ENCODE measurements at regions not wholly inside any gene's neighbourhood (a gene's known extent, or its start where the extent isn't known, plus 50 kb on each side); places are given as distances from the start of the nearest gene placed in this dataset.

DNA sequence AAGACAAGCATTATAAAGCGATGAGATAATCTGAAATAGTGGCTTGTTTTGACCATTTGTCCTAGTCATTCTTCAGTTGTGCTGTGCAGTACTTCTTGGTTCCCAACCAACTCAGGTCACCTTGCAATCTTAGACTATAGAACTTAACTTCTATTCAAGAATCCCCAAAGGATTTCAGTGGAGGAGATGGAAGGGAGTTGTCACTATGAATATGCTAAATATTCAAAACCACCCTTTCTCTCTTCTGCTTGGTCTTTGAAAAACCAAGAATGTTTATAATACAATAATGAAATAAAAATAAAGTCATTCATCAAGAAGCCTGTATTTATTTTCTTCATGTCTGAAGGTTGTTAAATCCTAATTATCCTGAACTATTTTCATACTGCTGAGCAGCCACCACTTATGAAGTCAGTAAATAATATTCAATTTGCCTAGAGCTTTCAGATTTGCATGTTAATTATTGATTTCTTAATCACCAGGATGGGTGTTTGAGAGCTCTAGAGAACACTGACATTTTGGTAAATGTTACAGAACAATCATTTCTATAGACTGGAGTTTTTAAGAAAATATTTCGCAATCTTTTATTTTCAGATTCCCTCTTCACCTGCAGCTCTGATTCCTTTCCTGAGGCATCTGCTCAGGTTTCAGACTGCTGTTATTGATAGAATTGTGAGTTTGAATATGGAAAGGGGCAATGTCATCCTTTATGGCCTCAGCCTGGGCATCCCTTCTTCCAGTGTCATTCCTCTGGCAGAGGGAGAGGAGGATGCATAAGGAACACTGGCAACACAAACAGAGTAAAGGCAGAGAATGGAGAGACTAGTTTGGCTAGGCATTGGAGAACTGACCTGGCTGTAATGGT lies 91.5 kb upstream of the USP47 start:
- Histone ChIP-seq H3K27ac (no peak overlapping the region), H3K4me3 (no peak overlapping the region), H3K27me3 (replicated peaks; ENCODE audit: insufficient read depth) (no peaks in the 10 kb centered on the region), H3K36me3 (no peaks in the 10 kb centered on the region), H3K4me1 (replicated peaks) (no peaks in the 10 kb centered on the region), H3K9me3 (no peaks in the 10 kb centered on the region)
- WGBS, result 91% methylated on average over 2 of the region's 2 CpGs
- intact Hi-C loops (cut with DNase I), result no loop called here
- DNase-seq (ENCODE audit: low spot score), result no peak
- TF ChIP-seq POLR2A (IDR thresholded peaks at IDR 0.05), result no peak
- TF ChIP-seq, protein P1, sequence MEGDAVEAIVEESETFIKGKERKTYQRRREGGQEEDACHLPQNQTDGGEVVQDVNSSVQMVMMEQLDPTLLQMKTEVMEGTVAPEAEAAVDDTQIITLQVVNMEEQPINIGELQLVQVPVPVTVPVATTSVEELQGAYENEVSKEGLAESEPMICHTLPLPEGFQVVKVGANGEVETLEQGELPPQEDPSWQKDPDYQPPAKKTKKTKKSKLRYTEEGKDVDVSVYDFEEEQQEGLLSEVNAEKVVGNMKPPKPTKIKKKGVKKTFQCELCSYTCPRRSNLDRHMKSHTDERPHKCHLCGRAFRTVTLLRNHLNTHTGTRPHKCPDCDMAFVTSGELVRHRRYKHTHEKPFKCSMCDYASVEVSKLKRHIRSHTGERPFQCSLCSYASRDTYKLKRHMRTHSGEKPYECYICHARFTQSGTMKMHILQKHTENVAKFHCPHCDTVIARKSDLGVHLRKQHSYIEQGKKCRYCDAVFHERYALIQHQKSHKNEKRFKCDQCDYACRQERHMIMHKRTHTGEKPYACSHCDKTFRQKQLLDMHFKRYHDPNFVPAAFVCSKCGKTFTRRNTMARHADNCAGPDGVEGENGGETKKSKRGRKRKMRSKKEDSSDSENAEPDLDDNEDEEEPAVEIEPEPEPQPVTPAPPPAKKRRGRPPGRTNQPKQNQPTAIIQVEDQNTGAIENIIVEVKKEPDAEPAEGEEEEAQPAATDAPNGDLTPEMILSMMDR (IDR thresholded peaks at IDR 0.05), result no peak
- TF ChIP-seq POLR2AphosphoS5 (IDR thresholded peaks at IDR 0.05), result no peak

DNA sequence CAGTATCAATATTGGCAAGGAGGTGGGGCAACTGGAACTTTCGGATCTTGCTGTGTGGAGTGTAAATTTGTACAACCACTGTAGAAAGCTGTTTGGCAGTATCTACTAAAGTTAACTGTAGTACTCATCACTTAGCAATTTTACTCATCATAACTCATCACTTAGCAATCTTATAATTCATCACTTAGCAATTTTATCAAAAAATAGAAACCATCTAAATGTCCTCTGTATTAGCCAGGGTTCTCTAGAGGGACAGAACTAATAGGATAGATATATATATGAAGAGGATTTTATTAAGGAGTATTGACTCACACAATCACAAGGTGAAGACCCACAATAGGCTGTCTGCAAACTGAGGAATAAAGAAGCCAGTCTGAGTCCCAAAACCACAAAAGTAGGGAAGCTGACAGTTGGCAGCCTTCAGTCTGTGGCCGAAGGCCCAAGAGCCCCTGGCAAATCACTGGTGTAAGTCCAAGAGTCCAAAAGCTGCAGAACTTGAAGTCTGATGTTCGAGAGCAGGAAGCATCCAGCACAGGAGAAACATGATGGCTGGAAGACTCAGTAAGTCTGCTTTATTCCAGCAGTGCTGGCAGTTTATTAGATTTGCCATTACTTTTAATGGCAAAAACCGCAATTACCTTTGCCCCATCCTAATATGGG lies 92.9 kb upstream of the USP47 start:
- no peaks in the 10 kb centered on the region for H3K9me3 ChIP-seq
- H3K4me3 ChIP-seq, result no peak overlapping the region
- intact Hi-C loops (cut with DNase I), result no loop called here
- 72% methylated on average over 4 of the region's 4 CpGs for WGBS
- DNase-seq (ENCODE audit: low spot score), result no peak
- no peaks in the 10 kb centered on the region for H3K4me1 ChIP-seq (replicated peaks)
- no peak overlapping the region for H3K27ac ChIP-seq
- H3K36me3 ChIP-seq, result no peaks in the 10 kb centered on the region
- H3K27me3 ChIP-seq (replicated peaks; ENCODE audit: insufficient read depth), result no peaks in the 10 kb centered on the region
- TF ChIP-seq POLR2A (IDR thresholded peaks at IDR 0.05), result no peak
- TF ChIP-seq POLR2AphosphoS5 (IDR thresholded peaks at IDR 0.05), result no peak
- TF ChIP-seq, protein P1 (IDR thresholded peaks at IDR 0.05), result no peak

DNA sequence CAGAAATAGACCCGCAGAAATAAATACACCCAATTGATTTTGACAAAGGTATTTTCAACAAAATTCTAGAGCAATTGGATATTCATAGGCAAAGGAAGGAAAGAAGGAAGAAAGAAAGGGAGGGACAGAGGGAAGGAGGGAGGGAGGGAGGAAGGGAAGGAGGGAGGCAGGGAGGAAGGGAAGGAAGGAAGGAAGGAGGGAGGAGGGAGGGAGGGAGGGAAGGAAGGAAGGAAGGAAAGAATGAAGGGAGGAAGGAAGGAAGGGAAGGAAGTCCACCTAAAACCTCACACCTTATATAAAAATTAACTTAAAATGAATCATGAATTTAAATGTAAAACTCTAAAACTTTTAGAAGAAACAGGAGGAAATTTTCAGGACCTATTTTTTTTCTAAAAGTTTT lies 94.2 kb upstream of the USP47 start:
- Histone ChIP-seq H3K27me3 (replicated peaks; ENCODE audit: insufficient read depth) (no peaks in the 10 kb centered on the region), H3K4me1 (replicated peaks) (no peaks in the 10 kb centered on the region), H3K36me3 (no peaks in the 10 kb centered on the region), H3K9me3 (no peaks in the 10 kb centered on the region), H3K4me3 (no peak overlapping the region), H3K27ac (no peak overlapping the region)
- intact Hi-C loops (cut with DNase I), result no loop called here
- 90% methylated on average over 1 of the region's 1 CpG for WGBS
- no peak for DNase-seq (ENCODE audit: low spot score)
- no peak for TF ChIP-seq POLR2A (IDR thresholded peaks at IDR 0.05)
- TF ChIP-seq, protein P1 (IDR thresholded peaks at IDR 0.05), result no peak
- no peak for TF ChIP-seq POLR2AphosphoS5 (IDR thresholded peaks at IDR 0.05)

DNA sequence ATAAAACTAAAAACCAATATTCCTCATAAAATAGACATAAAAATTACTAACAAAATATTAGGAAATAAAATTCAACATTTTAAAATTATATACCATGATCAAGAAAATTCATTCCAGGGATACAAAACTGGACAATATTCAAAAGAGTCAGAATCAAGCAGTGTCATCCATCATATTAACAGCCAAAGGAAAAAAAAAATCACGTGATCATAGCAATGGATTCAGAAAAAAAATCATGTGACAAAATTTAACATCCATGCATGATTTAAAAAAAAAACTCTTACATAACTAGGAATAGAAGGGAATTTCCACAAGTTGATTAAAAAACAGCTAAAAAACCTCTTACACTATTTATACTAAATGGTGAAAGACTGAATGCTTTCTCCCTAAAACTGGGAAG lies 95.3 kb upstream of the USP47 start:
- DNase-seq (ENCODE audit: low spot score), result no peak
- no peak overlapping the region for H3K27ac ChIP-seq
- no peaks in the 10 kb centered on the region for H3K9me3 ChIP-seq
- H3K36me3 ChIP-seq, result no peaks in the 10 kb centered on the region
- TF ChIP-seq, protein P1 (IDR thresholded peaks at IDR 0.05), result no peak
- no peak for TF ChIP-seq POLR2A (IDR thresholded peaks at IDR 0.05)
- H3K4me1 ChIP-seq (replicated peaks), result no peaks in the 10 kb centered on the region
- intact Hi-C loops (cut with DNase I), result no loop called here
- WGBS, result 82% methylated on average over 1 of the region's 1 CpG
- no peaks in the 10 kb centered on the region for H3K27me3 ChIP-seq (replicated peaks; ENCODE audit: insufficient read depth)
- H3K4me3 ChIP-seq, result no peak overlapping the region

DNA sequence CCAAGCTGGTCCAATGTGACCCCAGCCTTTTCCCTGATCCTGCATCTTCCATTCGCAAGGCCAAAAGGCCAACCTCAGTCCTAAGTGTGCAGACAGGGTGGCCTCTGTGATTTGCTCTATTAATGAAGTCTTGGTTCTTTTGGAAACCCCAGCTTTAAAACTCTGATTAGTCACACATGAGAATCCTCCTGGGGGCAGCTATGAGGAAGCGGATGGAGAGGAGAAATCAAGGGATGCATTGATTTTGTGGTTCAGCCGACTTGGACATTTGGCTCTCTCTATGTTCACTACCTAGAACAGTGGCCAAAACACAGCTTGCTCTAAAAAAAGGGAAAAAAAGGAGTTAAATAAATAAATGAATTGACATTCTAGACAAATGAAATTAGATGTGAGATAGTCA lies 98.6 kb upstream of the USP47 start:
- Histone ChIP-seq H3K4me3 (no peak overlapping the region), H3K27ac (no peak overlapping the region), H3K4me1 (replicated peaks) (no peaks in the 10 kb centered on the region), H3K9me3 (no peaks in the 10 kb centered on the region), H3K27me3 (replicated peaks; ENCODE audit: insufficient read depth) (no peaks in the 10 kb centered on the region), H3K36me3 (no peaks in the 10 kb centered on the region)
- TF ChIP-seq, protein P1 (IDR thresholded peaks at IDR 0.05), result no peak
- TF ChIP-seq POLR2AphosphoS5 (IDR thresholded peaks at IDR 0.05) (no peak), POLR2A (IDR thresholded peaks at IDR 0.05) (no peak)
- WGBS, result 95% methylated on average over 3 of the region's 3 CpGs
- no peak for DNase-seq (ENCODE audit: low spot score)
- intact Hi-C loops (cut with DNase I), result no loop called here
